ENCODE measurements at regions not wholly inside any gene's neighbourhood (a gene's known extent, or its start where the extent isn't known, plus 50 kb on each side); places are given as distances from the start of the nearest gene placed in this dataset.

- TF ChIP-seq CTCF (conservative IDR thresholded peaks at IDR 0.05 in 1 of 2, IDR thresholded peaks at IDR 0.05 in 1 of 2; ENCODE audit: low read depth in 1 of 2, low read length in 2 of 2) (no peak), EZH2 (IDR thresholded peaks at IDR 0.05; ENCODE audit: low read length, missing control alignments) (no peak)
These were observed 56.7 kb upstream of the CEP85L start for GRCh38 chr6:118708055-118708454.
